Brain microvascular endothelial cell (primary cell): ENCODE measurements at regions not wholly inside any gene's neighbourhood (a gene's known extent, or its start where the extent isn't known, plus 50 kb on each side); places are given as distances from the start of the nearest gene placed in this dataset.
A peak's percentile ranks its signal among the peaks of the same experiment; 100 is the strongest.
"Not testable (repeated sequence)": the region's sequence is repeated elsewhere in the genome, so short reads cannot be mapped to it uniquely, and the experiment has no call there.

Source experiments
- DNase-seq: peaks from one replicate; pipeline ENCODE4 v3.0.0-alpha.2; 2020
- H3K27ac ChIP-seq: fragments of 250-450 bp; sonication (Bioruptor Pico); 2 replicates; pipeline ENCODE4 v1.5.1; 2020; ENCODE audit warnings: mild to moderate bottlenecking, moderate library complexity
- H3K27me3 ChIP-seq: fragments of 250-450 bp; sonication (Bioruptor Pico); replicated peaks from 2 replicates; pipeline ENCODE4 v1.5.1; 2020; ENCODE audit warnings: mild to moderate bottlenecking
- H3K36me3 ChIP-seq: fragments of 250-450 bp; sonication (Bioruptor Pico); replicated peaks from 2 replicates; pipeline ENCODE4 v1.5.1; 2020; ENCODE audit warnings: mild to moderate bottlenecking
- H3K4me3 ChIP-seq: 2 replicates; pipeline ENCODE4 v1.5.1; 2011; ENCODE audit warnings: low read depth, mild to moderate bottlenecking, control low read depth, low read length, moderate library complexity
- in situ Hi-C: cut with HindIII; loops from 2 replicates; pipeline ENCODE4 v1.10.0; 2017; ENCODE audit warnings: low sequenced_read_pairs, low pct_ligation_motif_present
- TF ChIP-seq, protein P1 (sequence below): IDR thresholded peaks from 2 replicates; pipeline ENCODE4 v1.5.1; 2011; ENCODE audit warnings: low read depth, mild to moderate bottlenecking, moderate library complexity, low read length, control low read depth, inconsistent platforms; ENCODE audit errors: missing control alignments

- in situ Hi-C loops = no loop called here
- no peaks in the 10 kb centered on the region for H3K27me3 ChIP-seq
Measured at GRCh38 chr4:177532358-177532757, 90.1 kb upstream of the AGA start.

GRCh38 chr4:177534841-177535240 is 92.6 kb upstream of the AGA start:
- in situ Hi-C loops, H3K36me3 ChIP-seq, H3K27me3 ChIP-seq, H3K27ac ChIP-seq, H3K4me3 ChIP-seq, DNase-seq: not testable (repeated sequence)

More at GRCh38 chr4:177532358-177532757, 90.1 kb upstream of the AGA start:
- Histone ChIP-seq H3K36me3 (no peaks in the 10 kb centered on the region), H3K27ac (no peak overlapping the region), H3K4me3 (no peak overlapping the region)
- TF ChIP-seq, protein P1, sequence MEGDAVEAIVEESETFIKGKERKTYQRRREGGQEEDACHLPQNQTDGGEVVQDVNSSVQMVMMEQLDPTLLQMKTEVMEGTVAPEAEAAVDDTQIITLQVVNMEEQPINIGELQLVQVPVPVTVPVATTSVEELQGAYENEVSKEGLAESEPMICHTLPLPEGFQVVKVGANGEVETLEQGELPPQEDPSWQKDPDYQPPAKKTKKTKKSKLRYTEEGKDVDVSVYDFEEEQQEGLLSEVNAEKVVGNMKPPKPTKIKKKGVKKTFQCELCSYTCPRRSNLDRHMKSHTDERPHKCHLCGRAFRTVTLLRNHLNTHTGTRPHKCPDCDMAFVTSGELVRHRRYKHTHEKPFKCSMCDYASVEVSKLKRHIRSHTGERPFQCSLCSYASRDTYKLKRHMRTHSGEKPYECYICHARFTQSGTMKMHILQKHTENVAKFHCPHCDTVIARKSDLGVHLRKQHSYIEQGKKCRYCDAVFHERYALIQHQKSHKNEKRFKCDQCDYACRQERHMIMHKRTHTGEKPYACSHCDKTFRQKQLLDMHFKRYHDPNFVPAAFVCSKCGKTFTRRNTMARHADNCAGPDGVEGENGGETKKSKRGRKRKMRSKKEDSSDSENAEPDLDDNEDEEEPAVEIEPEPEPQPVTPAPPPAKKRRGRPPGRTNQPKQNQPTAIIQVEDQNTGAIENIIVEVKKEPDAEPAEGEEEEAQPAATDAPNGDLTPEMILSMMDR = no peak
- no peak for DNase-seq

GRCh38 chr4:177546745-177547144 is 104.5 kb upstream of the AGA start:
- Histone ChIP-seq H3K27ac (no peak overlapping the region), H3K27me3 (no peaks in the 10 kb centered on the region), H3K36me3 (no peaks in the 10 kb centered on the region), H3K4me3 (no peak overlapping the region)
- in situ Hi-C loops = no loop called here
- TF ChIP-seq, protein P1 = no peak
- DNase-seq = no peak

DNA sequence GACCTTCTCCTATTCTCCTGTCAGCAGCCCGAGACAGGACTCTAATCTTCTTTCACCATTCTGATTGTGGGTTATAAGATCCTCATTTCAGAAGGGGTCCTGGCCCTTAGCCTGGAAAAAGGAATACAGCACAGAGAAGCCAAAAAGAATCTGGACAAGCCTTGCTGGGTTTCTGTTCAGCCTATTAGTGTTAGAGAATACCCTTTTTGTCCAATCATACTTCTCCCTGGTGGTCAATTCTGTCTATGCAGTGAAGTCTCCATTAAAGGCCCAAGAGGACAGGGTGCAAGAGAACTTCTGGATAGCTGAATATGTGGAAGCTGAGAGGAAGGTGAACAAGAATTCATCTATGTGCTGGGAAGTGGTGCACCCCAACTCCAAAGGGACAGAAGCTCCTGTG is 105.7 kb upstream of the AGA start:
- H3K36me3 ChIP-seq = no peaks in the 10 kb centered on the region
- H3K27me3 ChIP-seq = no peaks in the 10 kb centered on the region
- in situ Hi-C loops = no loop called here
- no peak for DNase-seq
- no peak overlapping the region for H3K4me3 ChIP-seq
- TF ChIP-seq, protein P1 = no peak
- no peak overlapping the region for H3K27ac ChIP-seq

DNA sequence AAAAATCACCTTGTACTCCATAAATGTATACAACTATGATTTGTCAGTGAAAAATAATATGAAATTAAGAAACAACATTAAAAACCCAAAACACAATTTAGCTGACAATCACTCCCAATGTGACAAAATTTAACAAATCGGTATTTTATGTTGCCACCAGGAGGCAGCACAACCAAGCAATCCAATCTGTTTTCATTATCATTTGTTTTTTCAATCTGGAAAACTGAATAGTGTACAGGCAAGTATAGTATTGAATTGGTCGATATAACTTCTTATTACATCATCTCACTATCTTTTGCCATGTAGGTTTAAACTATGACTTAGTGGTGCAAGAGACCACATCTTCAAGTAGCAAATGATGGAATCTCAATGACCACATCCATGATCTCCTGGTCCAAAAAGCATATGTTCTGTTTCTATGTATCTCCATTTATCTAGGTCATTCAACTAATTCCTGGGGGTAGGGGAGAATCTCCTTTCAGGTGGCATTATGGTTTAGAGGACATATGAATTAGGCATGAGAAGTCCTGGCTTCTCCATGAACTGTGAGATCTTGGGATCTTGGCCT is 112.9 kb upstream of the AGA start:
- DNase-seq = peak; percentile 39

DNA sequence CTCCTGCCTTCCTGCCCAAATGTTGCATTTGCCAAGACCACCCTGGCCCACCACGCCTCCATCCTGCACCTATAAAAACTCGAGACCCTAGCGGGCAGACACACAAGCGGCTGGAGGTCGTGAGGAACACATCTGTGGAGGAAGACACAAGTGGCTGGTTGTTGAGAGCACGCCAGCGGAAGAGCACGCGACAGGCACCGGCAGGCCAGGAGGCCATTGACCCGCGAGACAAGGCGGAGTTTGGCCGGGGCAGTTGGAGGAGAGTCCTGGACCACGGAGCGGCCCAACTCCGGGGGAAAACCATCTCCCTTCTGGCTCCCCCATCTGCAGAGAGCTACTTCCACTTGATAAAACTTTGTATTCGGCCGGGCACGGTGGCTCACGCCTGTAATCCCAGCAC is 115.2 kb upstream of the AGA start:
- Histone ChIP-seq H3K36me3 (no peaks in the 10 kb centered on the region), H3K4me3 (no peak overlapping the region), H3K27me3 (no peaks in the 10 kb centered on the region), H3K27ac (no peak overlapping the region)
- TF ChIP-seq, protein P1 = no peak
- no peak for DNase-seq
- in situ Hi-C loops = no loop called here

More for the DNA sequence above, 112.9 kb upstream of the AGA start:
- TF ChIP-seq, protein P1 = peak; percentile 65
- Histone ChIP-seq H3K4me3 (no peak overlapping the region), H3K27me3 (no peaks in the 10 kb centered on the region), H3K27ac (no peak overlapping the region), H3K36me3 (no peaks in the 10 kb centered on the region)
- in situ Hi-C loops = no loop called here
